Keratinocyte (primary cell): ENCODE measurements at regions not wholly inside any gene's neighbourhood (a gene's known extent, or its start where the extent isn't known, plus 50 kb on each side); places are given as distances from the start of the nearest gene placed in this dataset.

Experiments used
- EZH2 ChIP-seq: IDR thresholded peaks from one replicate; pipeline ENCODE4 v1.6.1; 2012; ENCODE audit warnings: inconsistent platforms, mild to moderate bottlenecking, low read length, moderate library complexity
- TF ChIP-seq, protein P1 (sequence below), 3 experiments: IDR thresholded peaks in 1 of 3; conservative IDR thresholded peaks in 1 of 3; optimal IDR thresholded peaks in 1 of 3; 2 replicates in 2 of 3; 3 replicates in 1 of 3; pipeline versions ENCODE3 to v1.5.1; 2011; ENCODE audit warnings: low read length in 3 of 3, mild to moderate bottlenecking in 3 of 3, moderate library complexity in 2 of 3, control low read depth in 1 of 3, inconsistent platforms in 1 of 3; ENCODE audit not compliant: insufficient read depth in 2 of 3; ENCODE audit errors: extremely low read depth in 1 of 3

DNA sequence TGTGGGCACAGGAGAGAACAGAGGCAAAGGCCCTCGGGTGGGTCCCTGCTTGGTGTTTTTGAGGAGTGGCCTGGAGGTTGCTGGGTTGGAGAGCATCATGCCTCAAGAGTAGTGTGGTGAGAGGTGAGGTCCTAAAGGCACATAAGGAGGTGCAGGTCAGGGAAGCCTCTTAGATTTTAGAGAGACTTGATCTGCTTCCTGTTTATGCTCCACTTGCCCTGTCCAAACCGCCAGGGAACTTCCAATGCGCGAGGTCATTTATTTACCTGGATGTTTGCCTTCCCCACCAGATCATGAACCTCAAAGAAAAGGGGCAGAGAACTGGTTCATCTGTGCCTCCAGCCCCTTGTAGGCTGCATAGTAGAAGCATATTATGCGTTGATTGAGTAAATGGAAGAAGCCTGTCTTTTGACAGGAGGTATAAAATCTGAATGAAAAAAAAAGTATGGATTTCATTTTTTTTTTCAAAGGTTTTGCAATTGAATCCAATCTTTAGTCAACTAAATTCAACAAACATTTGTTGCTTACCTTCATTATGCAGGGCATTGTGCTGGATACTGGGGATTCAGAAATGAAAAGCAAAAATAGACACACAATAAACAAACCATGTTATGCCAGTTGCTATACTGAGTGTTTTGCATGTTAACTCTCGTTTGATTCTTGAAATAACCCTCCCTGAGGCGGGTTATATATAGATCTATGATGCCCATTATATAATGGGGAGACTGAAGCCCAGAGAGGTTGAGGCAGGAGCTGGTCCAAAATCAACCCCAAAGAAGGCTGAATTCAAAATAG, 485.2 kb downstream of the VRK1 start:
- TF ChIP-seq, protein P1, sequence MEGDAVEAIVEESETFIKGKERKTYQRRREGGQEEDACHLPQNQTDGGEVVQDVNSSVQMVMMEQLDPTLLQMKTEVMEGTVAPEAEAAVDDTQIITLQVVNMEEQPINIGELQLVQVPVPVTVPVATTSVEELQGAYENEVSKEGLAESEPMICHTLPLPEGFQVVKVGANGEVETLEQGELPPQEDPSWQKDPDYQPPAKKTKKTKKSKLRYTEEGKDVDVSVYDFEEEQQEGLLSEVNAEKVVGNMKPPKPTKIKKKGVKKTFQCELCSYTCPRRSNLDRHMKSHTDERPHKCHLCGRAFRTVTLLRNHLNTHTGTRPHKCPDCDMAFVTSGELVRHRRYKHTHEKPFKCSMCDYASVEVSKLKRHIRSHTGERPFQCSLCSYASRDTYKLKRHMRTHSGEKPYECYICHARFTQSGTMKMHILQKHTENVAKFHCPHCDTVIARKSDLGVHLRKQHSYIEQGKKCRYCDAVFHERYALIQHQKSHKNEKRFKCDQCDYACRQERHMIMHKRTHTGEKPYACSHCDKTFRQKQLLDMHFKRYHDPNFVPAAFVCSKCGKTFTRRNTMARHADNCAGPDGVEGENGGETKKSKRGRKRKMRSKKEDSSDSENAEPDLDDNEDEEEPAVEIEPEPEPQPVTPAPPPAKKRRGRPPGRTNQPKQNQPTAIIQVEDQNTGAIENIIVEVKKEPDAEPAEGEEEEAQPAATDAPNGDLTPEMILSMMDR (optimal IDR thresholded peaks at IDR 0.05 in 1 of 3, IDR thresholded peaks at IDR 0.05 in 1 of 3, conservative IDR thresholded peaks at IDR 0.05 in 1 of 3; ENCODE audit: extremely low read depth in 1 of 3, insufficient read depth in 2 of 3, low read length in 3 of 3): no peak
- TF ChIP-seq EZH2: no peak
